Tongue (tissue), 2 donors: ENCODE measurements at regions not wholly inside any gene's neighbourhood (a gene's known extent, or its start where the extent isn't known, plus 50 kb on each side); places are given as distances from the start of the nearest gene placed in this dataset. TPM values are rescaled to one million over a fixed set of nuclear protein-coding genes. Genes with fewer than 3 reads are reported as not detected.

Experiments
- DNase-seq: peaks from one replicate; pipeline ENCODE4 v3.0.0-alpha.2; 2015
- small RNA-seq: library from RNA; depleted of rRNA; stranded (forward); fragments of <200 nt; gene quantifications from one replicate; pipeline ENCODE3, GENCODE V24; 2014; ENCODE audit warnings: low replicate concordance

DNA sequence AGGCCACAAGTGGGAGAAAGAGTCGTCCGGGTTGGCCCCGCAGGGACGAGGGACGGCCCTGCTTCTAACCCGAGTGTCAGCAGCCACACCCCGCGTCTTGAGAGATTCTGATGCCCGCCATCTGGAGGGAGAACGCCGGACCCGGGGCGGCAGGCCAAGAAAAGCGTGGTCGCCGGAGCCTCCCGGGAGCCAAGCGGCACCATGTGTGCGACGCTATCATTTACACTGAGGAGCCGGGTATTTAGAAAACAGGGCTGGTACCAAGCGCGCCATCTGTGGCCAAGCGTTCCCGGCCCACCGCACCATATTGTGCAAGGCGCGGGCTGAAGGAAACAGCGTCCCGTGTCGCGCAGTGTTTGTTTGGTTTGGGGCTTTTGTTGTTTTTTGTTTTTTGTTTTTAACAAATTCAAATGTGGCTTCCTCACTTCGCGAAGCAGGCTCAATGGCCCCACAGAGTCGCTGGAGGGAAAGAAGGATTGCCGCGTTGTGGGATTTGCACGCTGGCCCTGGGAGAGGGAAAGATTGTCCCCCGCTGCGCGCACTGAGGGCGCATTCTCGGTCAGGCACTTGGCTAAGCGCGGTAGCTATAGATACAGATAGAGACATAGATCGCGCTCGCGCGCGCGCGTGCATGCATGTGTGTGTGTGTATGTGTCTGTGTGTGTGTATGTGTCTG lies 153.8 kb downstream of the BCL11B start:
- DNase-seq = peak; percentile 87

DNA sequence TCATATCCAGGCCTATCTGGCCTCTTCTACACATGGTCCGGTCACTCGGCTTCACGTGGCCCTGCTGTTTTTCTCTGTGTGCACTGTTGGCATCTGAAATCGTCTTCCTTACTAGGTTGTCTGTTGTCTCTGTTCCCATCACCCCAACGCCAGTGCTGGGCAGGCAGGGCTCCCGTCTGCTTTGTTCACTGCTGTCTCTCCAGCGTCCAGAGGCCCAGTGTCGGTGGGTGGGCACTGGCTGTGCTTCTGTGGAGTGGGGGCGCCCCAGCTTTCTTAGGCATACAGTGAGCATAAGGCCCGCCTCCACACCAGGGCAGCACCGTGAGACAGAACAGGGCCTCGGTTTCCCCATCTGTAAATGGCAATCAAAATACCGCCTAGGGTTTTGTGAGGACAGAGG lies 153.1 kb downstream of the BCL11B start:
- DNase-seq = no peak

Small RNAs in the stretch of these regions (small RNA-seq; reads per million reads assigned to genes)
- not detected for gene AL162151.2
- not detected for gene RN7SL714P
